ENCODE measurements at regions not wholly inside any gene's neighbourhood (a gene's known extent, or its start where the extent isn't known, plus 50 kb on each side); places are given as distances from the start of the nearest gene placed in this dataset.

- H3K23me2 ChIP-seq (ENCODE audit: insufficient read length, low read depth, low read length, poor library complexity, severe bottlenecking) = no peaks in the 10 kb centered on the region
- H3K56ac ChIP-seq (ENCODE audit: insufficient read length, low read depth, low read length) = no peak overlapping the region
- H2AK5ac ChIP-seq (ENCODE audit: insufficient read length, low read length) = no peak overlapping the region
- H3K79me1 ChIP-seq (ENCODE audit: insufficient read depth, low read depth, low read length, poor library complexity, severe bottlenecking) = no peaks in the 10 kb centered on the region
- H3K27ac ChIP-seq (ENCODE audit: insufficient read length, low read depth, low read length) = no peak overlapping the region
- H4K8ac ChIP-seq (replicated peaks; ENCODE audit: insufficient read length, low read depth, low read length) = no peak overlapping the region
- no peak overlapping the region for H2BK12ac ChIP-seq (ENCODE audit: insufficient read length, low read depth, low read length)
- no CpG with 5 or more reads among the region's 1 CpG for WGBS (ENCODE audit: extremely low coverage, insufficient read length, low lambda C conversion rate)
- no peak for DNase-seq
- no peak overlapping the region for H4K5ac ChIP-seq (ENCODE audit: insufficient read length, low read depth, low read length)
- no peak overlapping the region for H2BK15ac ChIP-seq (ENCODE audit: low read depth, low read length)
- no peak overlapping the region for H3K18ac ChIP-seq (ENCODE audit: insufficient read length, low read depth, low read length)
- no peaks in the 10 kb centered on the region for H4K20me1 ChIP-seq (ENCODE audit: control insufficient read depth, insufficient read depth, insufficient read length)
- H3K4me1 Mint-ChIP-seq = peaks cover 12 to 18% of the 10 kb centered on the region in 2 experiments
- no peak for TF ChIP-seq CTCF (conservative IDR thresholded peaks at IDR 0.05)
- no peak overlapping the region for H3K9ac ChIP-seq (ENCODE audit: extremely low read depth, insufficient read length, low read length)
- H3K4me3 Mint-ChIP-seq = no peak overlapping the region
- peaks cover 4 to 6% of the 10 kb centered on the region in 2 experiments; a peak in 4 of 5 replicates for H3K9me3 Mint-ChIP-seq
- no peak overlapping the region for H2BK20ac ChIP-seq (ENCODE audit: low read depth, low read length, poor library complexity, severe bottlenecking)
- peak overlapping the region in 2 of 3 experiments; percentile 7 to 74; a peak in 1 of 7 replicates for H3K27ac Mint-ChIP-seq
- H3K27me3 ChIP-seq (ENCODE audit: insufficient read depth, low read length) = no peaks in the 10 kb centered on the region
- H3K14ac ChIP-seq (ENCODE audit: insufficient read depth, low read length) = no peak overlapping the region
- peaks cover 4 to 6% (median 4%) of the 10 kb centered on the region in 3 experiments; a peak in 5 of 7 replicates for H3K36me3 Mint-ChIP-seq (ENCODE audit: insufficient read depth in 1 of 3, low read depth in 3 of 3)
- H3K4me1 ChIP-seq (ENCODE audit: insufficient read depth, low read length) = peaks cover 5% of the 10 kb centered on the region; the same call in 1 of the 2 replicates
- no peaks in the 10 kb centered on the region for H3K9me3 ChIP-seq (ENCODE audit: control insufficient read depth, low read depth, low read length)
- H4K91ac ChIP-seq (ENCODE audit: insufficient read length, low read depth, low read length) = no peak overlapping the region
- no peak overlapping the region for H3T11ph ChIP-seq (ENCODE audit: low read length)
- no peak overlapping the region for H2BK5ac ChIP-seq (ENCODE audit: insufficient read length, low read length)
- H3K27me3 Mint-ChIP-seq (ENCODE audit: low read depth) = no peaks in the 10 kb centered on the region
- no peaks in the 10 kb centered on the region for H3K79me2 ChIP-seq (ENCODE audit: insufficient read depth, low read length)
- H3K4ac ChIP-seq (ENCODE audit: low read depth, low read length) = no peak overlapping the region
- no peak overlapping the region for H2AFZ ChIP-seq (ENCODE audit: low read length)
- H2BK120ac ChIP-seq (ENCODE audit: low read depth, low read length, poor library complexity, severe bottlenecking) = no peak overlapping the region
- no peak overlapping the region for H3K23ac ChIP-seq (ENCODE audit: insufficient read length, low read depth, low read length)
- no peak overlapping the region for H3K4me2 ChIP-seq (ENCODE audit: insufficient read depth, insufficient read length, low read length)
These were observed 283.5 kb downstream of the DSEL start for GRCh38 chr18:67232991-67233390.
